Breast epithelium (tissue), 4 donors: ENCODE measurements at regions not wholly inside any gene's neighbourhood (a gene's known extent, or its start where the extent isn't known, plus 50 kb on each side); places are given as distances from the start of the nearest gene placed in this dataset.

Source experiments
- DNase-seq, 2 donors: peaks; one replicate each; pipeline ENCODE4 v3.0.0-alpha.2; 2019; ENCODE audit warnings: low spot score in 2 of 2
- H3K27ac ChIP-seq, 2 donors: fragments of 200-600 bp; sonication (generic) in 1 of 2; one replicate each; pipeline ENCODE4 v1.5.1; 2016 to 2019; ENCODE audit warnings: mild to moderate bottlenecking in 1 of 2
- H3K27me3 ChIP-seq, 2 donors: fragments of 200-600 bp; sonication (generic) in 1 of 2; one replicate each; pipeline versions ENCODE4 v1.5.1 to v1.6.0; 2017 to 2019; ENCODE audit warnings: control low read depth in 1 of 2, mild to moderate bottlenecking in 1 of 2
- H3K36me3 ChIP-seq: fragments of 200-600 bp; one replicate; pipeline ENCODE4 v1.5.1; 2019
- H3K4me1 ChIP-seq, 2 donors: fragments of 200-600 bp; sonication (generic); one replicate each; pipeline ENCODE4 v1.5.1; 2016 to 2019; ENCODE audit warnings: control low read depth in 1 of 2
- H3K4me3 ChIP-seq, 3 donors: fragments of 200-600 bp; sonication (generic); 1 replicate in 2 of 3; 2 replicates in 1 of 3; pipeline ENCODE4 v1.5.1; 2016 to 2019; ENCODE audit warnings: mild to moderate bottlenecking in 3 of 3, moderate library complexity in 2 of 3
- H3K9me3 ChIP-seq, 2 donors: fragments of 200-600 bp; sonication (generic) in 1 of 2; one replicate each; pipeline ENCODE4 v1.5.1; 2016 to 2019; ENCODE audit warnings: control low read depth in 1 of 2
- POLR2A ChIP-seq: fragments of 450-650 bp; IDR thresholded peaks from one replicate; pipeline ENCODE4 v1.6.1; 2016; ENCODE audit warnings: antibody characterized with exemption, mild to moderate bottlenecking, moderate library complexity
- POLR2AphosphoS5 ChIP-seq, 3 donors: sonication (generic); formaldehyde crosslinking; IDR thresholded peaks; one replicate each; pipeline ENCODE4 v1.6.1; 2017; ENCODE audit warnings: antibody characterized with exemption in 3 of 3
- intact Hi-C: fragments of 100-400 bp; cut with DNase I; formaldehyde crosslinking; loops from one replicate; pipeline ENCODE4 v1.15.1; 2023; ENCODE audit warnings: low total_unique reads
- TF ChIP-seq, protein P1 (sequence below), 3 donors: fragments of 450-650 bp; IDR thresholded peaks; one replicate each; pipeline ENCODE4 v1.5.1; 2016 to 2017; ENCODE audit warnings: antibody characterized with exemption in 3 of 3, mild to moderate bottlenecking in 3 of 3, moderate library complexity in 3 of 3

DNA sequence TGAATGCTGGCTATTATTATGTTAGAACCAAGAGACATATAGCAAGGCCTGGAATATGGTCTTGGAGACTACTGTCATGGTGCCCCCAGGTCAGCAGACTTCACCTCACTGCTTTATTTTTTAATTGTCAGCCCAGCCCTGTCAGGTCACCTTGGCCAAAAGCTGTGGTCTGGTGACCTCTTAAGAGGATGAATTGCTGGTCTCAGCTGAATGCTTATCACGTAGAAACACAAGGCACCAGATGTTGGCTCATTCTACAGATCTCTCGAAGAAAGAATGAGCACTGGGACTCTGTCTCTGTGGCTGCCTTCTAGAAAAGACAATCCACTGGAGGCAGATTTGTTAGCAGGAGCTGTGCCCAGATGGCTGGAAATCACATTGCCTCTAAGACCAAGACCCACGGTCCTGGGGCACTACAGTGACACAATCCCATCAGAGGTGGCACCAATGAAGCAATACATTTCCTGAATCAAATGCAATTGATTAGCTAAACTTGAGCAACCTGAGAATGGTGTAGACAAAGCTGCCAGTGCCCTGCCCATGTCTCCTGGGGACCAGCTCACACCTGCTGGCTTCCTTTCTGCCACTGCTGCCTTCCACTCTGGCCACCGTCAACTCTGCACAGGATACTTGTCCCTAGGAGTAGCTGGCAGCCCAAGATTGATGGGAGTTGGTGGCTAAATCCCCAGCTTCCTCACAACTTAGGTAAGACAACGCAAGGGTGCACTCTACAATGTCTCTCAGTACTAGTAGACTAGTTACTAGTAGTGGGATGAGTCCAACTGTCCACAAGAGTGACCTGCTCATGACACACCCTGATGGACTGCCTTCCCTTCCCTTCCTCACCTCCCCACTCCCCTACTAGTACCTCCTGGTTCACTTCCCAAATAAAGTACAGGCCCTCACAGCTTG lies 384.9 kb upstream of the PROK2 start:
- no peaks in the 10 kb centered on the region for H3K27me3 ChIP-seq
- H3K9me3 ChIP-seq: peaks cover 0 to 5% of the 10 kb centered on the region in 2 donors
- no peak for DNase-seq
- no peak overlapping the region for H3K27ac ChIP-seq
- intact Hi-C loops: no loop called here
- H3K4me1 ChIP-seq: peaks cover 11 to 14% of the 10 kb centered on the region in 2 donors
- no peak overlapping the region for H3K4me3 ChIP-seq
- no peaks in the 10 kb centered on the region for H3K36me3 ChIP-seq
- TF ChIP-seq POLR2A (no peak), POLR2AphosphoS5 (IDR thresholded peaks at IDR 0.05) (no peak)
- TF ChIP-seq, protein P1, sequence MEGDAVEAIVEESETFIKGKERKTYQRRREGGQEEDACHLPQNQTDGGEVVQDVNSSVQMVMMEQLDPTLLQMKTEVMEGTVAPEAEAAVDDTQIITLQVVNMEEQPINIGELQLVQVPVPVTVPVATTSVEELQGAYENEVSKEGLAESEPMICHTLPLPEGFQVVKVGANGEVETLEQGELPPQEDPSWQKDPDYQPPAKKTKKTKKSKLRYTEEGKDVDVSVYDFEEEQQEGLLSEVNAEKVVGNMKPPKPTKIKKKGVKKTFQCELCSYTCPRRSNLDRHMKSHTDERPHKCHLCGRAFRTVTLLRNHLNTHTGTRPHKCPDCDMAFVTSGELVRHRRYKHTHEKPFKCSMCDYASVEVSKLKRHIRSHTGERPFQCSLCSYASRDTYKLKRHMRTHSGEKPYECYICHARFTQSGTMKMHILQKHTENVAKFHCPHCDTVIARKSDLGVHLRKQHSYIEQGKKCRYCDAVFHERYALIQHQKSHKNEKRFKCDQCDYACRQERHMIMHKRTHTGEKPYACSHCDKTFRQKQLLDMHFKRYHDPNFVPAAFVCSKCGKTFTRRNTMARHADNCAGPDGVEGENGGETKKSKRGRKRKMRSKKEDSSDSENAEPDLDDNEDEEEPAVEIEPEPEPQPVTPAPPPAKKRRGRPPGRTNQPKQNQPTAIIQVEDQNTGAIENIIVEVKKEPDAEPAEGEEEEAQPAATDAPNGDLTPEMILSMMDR (IDR thresholded peaks at IDR 0.05): no peak

DNA sequence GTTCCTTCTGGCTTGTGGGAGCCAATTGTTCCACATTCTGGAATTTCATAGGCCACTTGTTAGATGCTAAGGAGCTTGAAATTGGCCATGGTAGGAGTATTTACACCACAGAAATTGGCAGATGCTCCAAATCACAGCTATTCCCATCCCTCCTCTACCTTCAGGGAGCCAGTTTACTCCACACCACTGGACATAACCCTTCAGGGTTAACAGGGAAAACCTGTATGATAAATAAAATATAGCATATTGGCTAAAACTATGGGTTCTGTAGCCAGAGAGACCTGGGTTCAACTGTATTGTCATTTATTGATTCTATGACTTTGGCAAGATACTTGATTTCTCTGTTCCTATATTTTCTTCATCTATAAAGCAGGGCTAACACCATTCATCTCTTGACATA lies 384.2 kb upstream of the PROK2 start:
- no peaks in the 10 kb centered on the region for H3K36me3 ChIP-seq
- intact Hi-C loops: no loop called here
- TF ChIP-seq POLR2A: no peak
- TF ChIP-seq POLR2AphosphoS5 (IDR thresholded peaks at IDR 0.05): no peak
- TF ChIP-seq, protein P1 (IDR thresholded peaks at IDR 0.05): no peak

DNA sequence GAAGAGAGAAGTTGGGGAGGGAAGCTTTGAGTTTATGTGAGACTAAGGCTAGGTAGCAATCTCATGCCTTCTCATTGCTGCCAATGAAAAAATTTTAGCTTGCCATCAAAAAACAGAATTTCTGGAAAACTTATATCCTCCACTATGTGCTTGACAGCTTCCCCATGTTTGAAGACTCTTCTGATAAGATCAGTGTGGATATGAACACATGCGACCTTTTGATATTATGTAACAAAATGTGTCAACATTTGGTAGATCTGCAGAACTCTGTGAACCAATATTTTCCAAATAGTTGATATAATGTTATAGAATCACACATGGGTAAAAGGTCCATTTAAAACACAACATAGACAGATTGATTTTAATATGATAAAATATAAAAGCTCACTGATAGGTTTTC lies 380.9 kb upstream of the PROK2 start:
- no peak for DNase-seq
- Histone ChIP-seq H3K4me1 (peaks cover 0 to under 1% of the 10 kb centered on the region in 2 donors), H3K4me3 (no peak overlapping the region), H3K9me3 (peaks cover 0 to 5% of the 10 kb centered on the region in 2 donors), H3K27me3 (no peaks in the 10 kb centered on the region), H3K36me3 (no peaks in the 10 kb centered on the region), H3K27ac (no peak overlapping the region)
- TF ChIP-seq POLR2A: no peak
- TF ChIP-seq, protein P1 (IDR thresholded peaks at IDR 0.05): no peak
- no peak for TF ChIP-seq POLR2AphosphoS5 (IDR thresholded peaks at IDR 0.05)
- intact Hi-C loops: no loop called here

More for the DNA sequence above, 384.2 kb upstream of the PROK2 start:
- Histone ChIP-seq H3K4me3 (no peak overlapping the region), H3K27me3 (no peaks in the 10 kb centered on the region), H3K27ac (no peak overlapping the region), H3K4me1 (peaks cover 11 to 14% of the 10 kb centered on the region in 2 donors), H3K9me3 (peaks cover 0 to 5% of the 10 kb centered on the region in 2 donors)
- DNase-seq: no peak

DNA sequence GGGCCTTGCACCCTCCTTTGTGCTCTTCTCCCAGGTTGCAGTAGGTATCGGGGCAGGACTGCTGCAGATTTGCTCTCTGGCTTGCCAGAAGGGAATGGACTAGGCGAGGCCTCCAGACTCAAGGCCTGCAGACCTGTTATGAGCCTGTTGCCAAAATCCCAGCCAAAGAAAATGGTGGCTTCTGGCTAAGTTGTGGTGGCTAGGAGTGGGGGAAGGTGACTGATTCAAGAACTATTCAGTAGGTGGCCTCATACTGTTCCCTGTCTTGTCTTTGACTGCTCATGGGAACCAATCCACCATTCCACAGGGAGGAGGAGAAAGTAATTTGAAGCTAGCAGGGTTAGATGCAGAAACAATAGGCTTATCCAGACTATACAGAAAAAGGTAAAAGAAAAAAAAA lies 380.4 kb upstream of the PROK2 start:
- H3K36me3 ChIP-seq: no peaks in the 10 kb centered on the region
- intact Hi-C loops: no loop called here
- H3K27ac ChIP-seq: no peak overlapping the region
- no peaks in the 10 kb centered on the region for H3K4me1 ChIP-seq
- TF ChIP-seq POLR2AphosphoS5 (IDR thresholded peaks at IDR 0.05) (no peak), POLR2A (no peak)
- TF ChIP-seq, protein P1 (IDR thresholded peaks at IDR 0.05): no peak
- no peak for DNase-seq
- H3K4me3 ChIP-seq: no peak overlapping the region
- H3K9me3 ChIP-seq: peaks cover 0 to 5% of the 10 kb centered on the region in 2 donors
- no peaks in the 10 kb centered on the region for H3K27me3 ChIP-seq

DNA sequence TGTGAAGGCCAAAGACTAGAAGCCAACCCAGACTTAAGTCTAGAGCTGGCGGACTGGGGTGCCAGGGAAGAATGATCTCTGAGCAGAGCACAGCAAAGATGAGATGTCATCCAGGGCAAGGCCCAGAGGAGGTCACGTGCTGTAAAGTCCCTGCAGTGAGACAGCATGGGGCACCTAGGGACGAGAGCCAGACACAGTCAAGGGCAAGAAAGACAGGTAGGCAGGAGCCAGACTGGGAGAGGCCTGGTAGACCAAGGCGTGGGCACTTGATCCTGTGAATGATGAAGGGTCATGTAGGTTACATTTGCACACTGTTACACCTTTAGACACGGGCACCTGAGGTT lies 379.7 kb upstream of the PROK2 start:
- Histone ChIP-seq H3K9me3 (peaks cover 0 to 5% of the 10 kb centered on the region in 2 donors), H3K36me3 (no peaks in the 10 kb centered on the region), H3K4me3 (no peak overlapping the region), H3K27ac (no peak overlapping the region), H3K4me1 (no peaks in the 10 kb centered on the region), H3K27me3 (no peaks in the 10 kb centered on the region)
- intact Hi-C loops: no loop called here
- no peak for TF ChIP-seq POLR2AphosphoS5 (IDR thresholded peaks at IDR 0.05)
- no peak for TF ChIP-seq POLR2A
- TF ChIP-seq, protein P1 (IDR thresholded peaks at IDR 0.05): no peak
- DNase-seq: no peak
